Retinal pigment epithelial cell (primary cell): ENCODE measurements at regions not wholly inside any gene's neighbourhood (a gene's known extent, or its start where the extent isn't known, plus 50 kb on each side); places are given as distances from the start of the nearest gene placed in this dataset.

ENCODE experiments used
- DNase-seq: peaks from one replicate; pipeline ENCODE4 v3.0.0-alpha.2; 2010; ENCODE audit warnings: low read depth
- H3K4me3 ChIP-seq: 2 replicates; pipeline ENCODE4 v1.5.1; 2011; ENCODE audit warnings: mild to moderate bottlenecking, low read length, control low read depth, moderate library complexity
- CTCF ChIP-seq: conservative IDR thresholded peaks from 2 replicates; pipeline ENCODE4 v1.5.1; 2011; ENCODE audit warnings: low read depth, low read length, control low read depth, inconsistent platforms

DNA sequence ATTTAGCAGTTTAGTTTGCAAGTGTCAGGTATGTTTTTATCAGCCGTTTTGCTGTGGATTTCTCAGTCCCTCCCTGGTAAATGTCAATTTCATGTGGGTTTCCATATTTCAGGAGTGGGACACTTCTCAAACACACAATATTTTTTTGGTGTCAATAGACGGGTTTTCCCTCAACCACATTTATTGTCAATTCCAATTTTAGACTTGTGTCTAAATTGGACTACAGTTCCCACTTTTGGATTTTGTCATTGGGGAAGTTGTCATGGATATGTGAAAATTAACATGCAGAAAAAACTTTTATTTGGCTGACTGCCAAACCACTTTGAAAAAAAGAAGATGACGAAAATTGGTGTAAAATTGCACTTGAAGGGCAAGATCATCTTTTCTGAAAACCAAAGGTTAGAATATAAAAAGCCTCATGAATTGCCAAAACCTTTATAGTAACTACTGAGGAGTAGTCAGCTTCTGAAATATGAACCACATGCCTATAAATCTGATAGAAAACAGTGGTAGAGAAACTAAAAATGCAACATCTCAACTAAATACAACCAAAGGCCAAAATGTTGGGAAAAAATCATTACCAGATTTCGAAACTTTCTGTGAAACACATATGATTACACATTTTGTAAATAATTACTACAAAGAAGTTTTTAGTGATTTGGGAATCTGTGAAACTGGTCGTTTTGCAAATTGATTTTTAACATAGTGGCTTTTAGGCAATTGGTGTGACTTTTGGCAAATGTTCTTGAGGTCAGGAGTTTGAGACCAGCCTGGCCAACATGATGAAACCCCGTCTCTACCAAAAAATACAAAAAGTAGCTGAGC lies 106.4 kb downstream of the BCL2L11 start:
- TF ChIP-seq CTCF: no peak
- no peak overlapping the region for H3K4me3 ChIP-seq
- DNase-seq: no peak

DNA sequence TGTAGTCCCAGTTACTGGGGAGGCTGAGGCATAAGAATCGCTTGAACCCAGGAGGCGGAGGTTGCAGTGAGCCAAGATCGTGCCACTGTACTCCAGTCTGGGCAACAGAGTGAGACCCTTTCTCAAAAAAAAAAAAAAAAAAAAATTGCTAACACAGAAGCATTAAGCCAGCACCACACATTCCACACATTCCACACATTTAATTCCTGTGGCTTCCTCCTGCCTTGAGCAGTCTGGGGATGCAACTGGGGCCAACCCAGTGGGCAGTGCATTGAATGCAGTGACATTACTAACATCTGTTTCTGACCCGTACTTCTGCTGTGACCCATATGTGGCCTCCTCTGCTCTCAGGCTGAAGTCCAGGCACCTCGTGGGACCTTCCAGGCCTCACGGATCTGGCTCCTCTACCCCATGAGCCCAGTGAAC lies 107.0 kb downstream of the BCL2L11 start:
- no peak overlapping the region for H3K4me3 ChIP-seq
- DNase-seq: peak; percentile 61
- no peak for TF ChIP-seq CTCF

GRCh38 chr2:111231532-111232252 lies 111.0 kb downstream of the BCL2L11 start:
- no peak overlapping the region for H3K4me3 ChIP-seq
- DNase-seq: no peak
- no peak for TF ChIP-seq CTCF

GRCh38 chr2:111235192-111236015 lies 114.7 kb downstream of the BCL2L11 start:
- no peak for DNase-seq
- no peak for TF ChIP-seq CTCF
- no peak overlapping the region for H3K4me3 ChIP-seq

DNA sequence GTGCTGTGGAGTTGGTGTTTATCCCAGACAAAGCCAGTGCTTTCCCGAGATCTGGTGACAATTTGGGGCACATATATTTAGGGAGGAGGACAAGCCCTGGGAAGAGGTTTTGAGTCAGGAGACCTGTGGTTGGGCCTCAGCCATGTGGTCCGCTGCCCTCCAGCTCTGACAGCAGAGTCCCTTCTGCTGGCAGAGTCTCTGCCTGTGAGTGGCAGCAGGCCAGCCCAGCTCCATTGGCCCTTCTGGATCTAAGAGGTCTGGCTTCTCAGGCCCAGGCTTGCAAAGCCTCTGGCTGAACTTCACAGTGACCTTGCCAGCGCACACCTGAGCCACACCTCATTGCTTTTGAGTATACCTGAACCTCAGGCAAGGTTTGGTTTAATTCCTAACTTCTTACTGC lies 115.3 kb downstream of the BCL2L11 start:
- no peak for DNase-seq
- H3K4me3 ChIP-seq: no peak overlapping the region
- TF ChIP-seq CTCF: no peak

DNA sequence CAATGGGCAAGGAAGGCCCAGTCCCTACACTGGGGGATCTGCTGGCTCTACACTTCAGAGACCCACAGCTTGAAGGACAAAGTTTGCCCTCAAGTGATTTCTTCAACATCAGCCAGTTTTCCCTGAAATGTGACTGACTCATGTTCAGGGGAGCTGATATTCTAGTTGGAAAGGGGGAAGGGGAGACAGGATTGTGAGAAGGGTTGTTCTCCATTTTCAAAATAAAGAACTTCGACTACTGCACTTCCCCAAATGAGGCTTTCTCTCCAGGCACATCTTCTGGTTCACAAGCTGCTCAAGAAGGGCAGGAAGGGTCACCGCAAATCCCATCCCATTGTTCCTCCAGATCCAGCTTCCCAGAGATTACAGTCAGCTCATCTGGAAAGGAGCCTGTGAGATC lies 117.6 kb downstream of the BCL2L11 start:
- TF ChIP-seq CTCF: no peak
- no peak overlapping the region for H3K4me3 ChIP-seq
- no peak for DNase-seq
